NCI-H1105 (cell line): ENCODE measurements at regions not wholly inside any gene's neighbourhood (a gene's known extent, or its start where the extent isn't known, plus 50 kb on each side); places are given as distances from the start of the nearest gene placed in this dataset.

ENCODE experiments used
- DNase-seq: peaks from one replicate; lab custom pipeline; 2025; lab: John Stamatoyannopoulos, UW

DNA sequence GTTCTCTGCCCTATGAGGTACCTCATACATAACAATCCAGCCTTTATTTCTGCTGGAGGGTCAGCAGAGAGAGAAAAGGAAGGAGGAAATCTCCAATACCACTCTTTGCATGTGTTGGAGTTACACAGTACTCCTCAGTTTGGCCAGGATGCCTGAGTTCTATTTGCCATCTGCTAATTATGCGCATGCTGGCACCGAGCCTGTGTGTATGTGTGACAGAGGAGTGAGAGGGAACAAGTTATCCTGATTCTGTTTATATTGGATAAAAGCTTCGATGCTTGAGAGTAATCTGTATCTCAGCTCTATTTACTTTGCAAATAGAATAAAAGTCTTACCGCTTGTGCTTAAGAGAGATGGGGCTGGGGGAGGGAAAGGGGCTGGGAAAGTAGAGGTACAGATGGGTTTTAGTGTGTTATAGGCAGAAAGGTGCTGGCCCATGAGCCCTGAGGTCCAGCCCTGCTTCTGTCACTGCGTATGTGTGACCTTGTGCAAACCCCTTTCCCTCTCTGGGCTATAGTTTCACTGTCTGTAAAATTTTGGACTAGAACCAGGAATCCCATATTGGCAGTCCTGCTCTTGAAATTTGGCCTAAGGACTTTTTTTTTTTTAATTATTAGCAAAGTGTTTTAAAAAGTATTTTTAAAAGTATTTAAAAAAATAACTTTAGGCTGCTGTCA is 54.5 kb upstream of the PLXNA2 start:
- DNase-seq, result peak; percentile 88

GRCh38 chr1:208300084-208300770 is 56.0 kb upstream of the PLXNA2 start:
- DNase-seq, result no peak

GRCh38 chr1:208302699-208303238 is 58.6 kb upstream of the PLXNA2 start:
- DNase-seq, result no peak

- DNase-seq, result no peak
Observed at GRCh38 chr1:208303743-208304712, 59.8 kb upstream of the PLXNA2 start.

GRCh38 chr1:208308221-208308620 is 64.0 kb upstream of the PLXNA2 start:
- DNase-seq, result no peak

GRCh38 chr1:208309771-208310170 is 65.6 kb upstream of the PLXNA2 start:
- DNase-seq, result no peak

DNA sequence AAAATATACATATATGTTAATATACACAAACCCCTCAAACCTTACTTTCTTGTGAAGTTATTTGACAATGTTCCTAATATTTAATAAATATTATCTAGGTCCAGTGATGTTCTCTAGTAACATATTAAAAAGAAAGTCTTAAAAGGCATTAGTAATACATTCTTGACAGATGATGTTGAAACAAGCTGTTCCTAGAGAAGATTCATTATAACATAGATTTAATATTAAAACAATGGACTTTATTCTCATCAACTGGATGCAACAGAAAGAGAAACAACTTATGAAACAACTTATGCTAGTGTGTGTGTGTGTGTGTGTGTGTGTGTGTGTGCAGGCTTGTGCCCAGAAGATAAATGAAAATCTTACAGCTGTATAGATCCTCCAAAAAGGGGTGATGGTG is 68.5 kb upstream of the PLXNA2 start:
- DNase-seq, result no peak

- DNase-seq, result no peak
Observed at GRCh38 chr1:208314431-208314830, 70.2 kb upstream of the PLXNA2 start.

- DNase-seq, result no peak
Observed at GRCh38 chr1:208318150-208318734, 74.1 kb upstream of the PLXNA2 start.

DNA sequence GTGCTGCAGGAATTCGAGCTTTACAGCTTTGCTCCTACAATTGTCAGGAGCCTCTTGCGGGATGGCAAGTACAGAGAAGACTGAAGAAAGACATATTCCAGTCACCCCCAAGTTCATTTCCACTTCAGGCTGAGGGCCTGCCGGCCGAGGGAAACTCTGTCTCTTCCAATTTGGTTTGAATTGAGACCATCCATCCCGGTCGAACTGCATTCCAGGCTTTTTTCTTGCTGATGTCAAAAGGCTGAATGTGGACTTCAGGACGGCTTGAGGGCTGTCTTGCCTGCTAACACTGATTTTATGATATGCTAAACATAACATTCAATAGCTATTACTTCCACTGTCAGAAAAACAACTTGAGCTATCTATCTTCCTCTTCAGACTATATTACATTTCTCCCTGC is 79.8 kb upstream of the PLXNA2 start:
- no peak for DNase-seq

DNA sequence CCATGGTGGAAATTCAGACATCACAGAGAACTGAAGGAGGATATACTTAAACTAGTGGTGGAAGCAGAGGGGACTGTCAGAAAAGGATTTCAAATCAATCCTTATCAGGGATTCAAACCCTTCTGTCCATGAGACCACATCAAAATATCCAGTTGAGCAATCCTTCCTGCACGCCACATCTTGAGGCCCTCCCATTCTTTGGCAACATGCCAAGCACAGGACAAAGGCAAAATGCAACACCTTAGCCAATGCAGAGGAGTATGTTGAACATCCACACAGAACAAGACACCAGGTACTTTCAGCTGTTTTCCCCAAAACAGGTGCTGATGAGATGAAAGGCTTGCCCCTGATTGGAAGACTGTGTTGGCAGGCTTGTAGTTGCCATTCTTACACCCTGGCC is 81.8 kb upstream of the PLXNA2 start:
- DNase-seq, result no peak

GRCh38 chr1:208329300-208329699 is 85.1 kb upstream of the PLXNA2 start:
- no peak for DNase-seq

DNA sequence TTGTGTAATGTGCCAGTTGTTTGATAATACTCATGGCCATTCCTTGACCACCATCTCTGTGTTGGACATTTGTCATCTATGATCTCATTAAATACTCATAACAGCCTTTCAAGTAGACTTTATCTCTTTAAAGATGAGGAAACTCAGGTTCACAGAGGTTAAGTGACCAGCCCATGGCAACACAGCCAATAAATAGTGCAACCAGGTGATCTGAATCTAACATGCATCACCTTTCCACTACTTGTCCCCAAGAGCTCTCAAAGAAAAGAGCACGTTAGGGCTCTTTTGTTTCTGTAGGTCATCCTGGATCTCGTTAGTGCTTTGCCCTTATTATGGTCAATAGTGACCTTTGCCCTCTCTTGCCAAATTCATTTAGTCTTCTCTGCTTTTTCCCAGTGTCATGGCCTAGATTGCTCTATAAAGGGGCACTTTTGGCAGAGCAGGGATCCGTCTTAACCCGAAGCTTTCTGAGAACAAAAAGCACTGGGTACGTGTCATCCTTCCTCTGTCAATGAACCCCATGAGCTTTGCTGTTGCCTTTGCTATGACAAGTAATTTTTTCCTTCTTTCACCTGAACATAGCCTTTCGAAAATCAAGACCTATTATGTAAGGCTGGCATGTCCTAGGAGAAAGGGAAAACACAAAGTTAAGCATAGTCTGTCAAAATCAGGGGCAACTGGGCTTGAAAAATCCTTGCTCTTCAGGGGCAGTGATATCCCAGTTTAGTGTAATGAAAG is 88.0 kb upstream of the PLXNA2 start:
- no peak for DNase-seq

DNA sequence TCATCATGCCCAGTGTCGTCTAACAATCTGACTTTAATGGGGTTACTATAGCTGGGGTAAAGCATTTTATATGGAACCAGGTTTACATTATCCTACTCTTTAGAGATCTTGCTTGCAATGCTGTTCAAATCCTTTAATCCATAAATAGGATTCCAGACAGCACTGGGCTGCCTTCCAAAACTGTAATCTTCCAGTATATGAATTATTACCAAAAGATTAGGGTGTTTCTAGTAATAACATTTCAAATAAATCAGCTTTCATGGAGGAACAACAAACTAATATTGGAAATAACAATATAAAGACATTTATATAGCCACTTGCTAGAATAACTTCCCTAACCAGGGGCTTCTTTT is 88.6 kb upstream of the PLXNA2 start:
- DNase-seq, result no peak

GRCh38 chr1:208333676-208334075 is 89.5 kb upstream of the PLXNA2 start:
- DNase-seq, result no peak

- DNase-seq, result no peak
Observed at GRCh38 chr1:208335371-208336136, 91.4 kb upstream of the PLXNA2 start.

GRCh38 chr1:208336137-208336518 is 91.9 kb upstream of the PLXNA2 start:
- DNase-seq, result no peak

DNA sequence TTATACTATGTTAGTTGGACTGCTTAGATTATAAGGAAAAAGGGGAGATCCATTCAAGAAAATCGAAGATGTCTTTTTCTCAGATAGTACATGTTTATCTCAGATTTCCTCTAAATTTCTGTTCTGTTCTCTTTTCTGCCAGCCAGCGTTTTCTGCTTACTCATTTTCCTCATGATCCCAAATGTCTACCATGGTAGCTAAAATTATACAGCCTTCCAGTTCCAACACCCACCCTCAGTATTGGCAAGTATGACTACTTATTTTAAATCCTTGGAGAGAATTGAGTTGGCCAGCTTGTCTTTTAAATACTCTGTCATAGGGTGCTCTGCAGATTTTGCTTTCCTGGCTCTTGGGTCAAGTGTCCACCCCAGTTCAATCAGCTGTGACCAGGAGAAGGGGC is 95.7 kb upstream of the PLXNA2 start:
- DNase-seq, result no peak

- no peak for DNase-seq
Observed at GRCh38 chr1:208343226-208343625, 99.0 kb upstream of the PLXNA2 start.

DNA sequence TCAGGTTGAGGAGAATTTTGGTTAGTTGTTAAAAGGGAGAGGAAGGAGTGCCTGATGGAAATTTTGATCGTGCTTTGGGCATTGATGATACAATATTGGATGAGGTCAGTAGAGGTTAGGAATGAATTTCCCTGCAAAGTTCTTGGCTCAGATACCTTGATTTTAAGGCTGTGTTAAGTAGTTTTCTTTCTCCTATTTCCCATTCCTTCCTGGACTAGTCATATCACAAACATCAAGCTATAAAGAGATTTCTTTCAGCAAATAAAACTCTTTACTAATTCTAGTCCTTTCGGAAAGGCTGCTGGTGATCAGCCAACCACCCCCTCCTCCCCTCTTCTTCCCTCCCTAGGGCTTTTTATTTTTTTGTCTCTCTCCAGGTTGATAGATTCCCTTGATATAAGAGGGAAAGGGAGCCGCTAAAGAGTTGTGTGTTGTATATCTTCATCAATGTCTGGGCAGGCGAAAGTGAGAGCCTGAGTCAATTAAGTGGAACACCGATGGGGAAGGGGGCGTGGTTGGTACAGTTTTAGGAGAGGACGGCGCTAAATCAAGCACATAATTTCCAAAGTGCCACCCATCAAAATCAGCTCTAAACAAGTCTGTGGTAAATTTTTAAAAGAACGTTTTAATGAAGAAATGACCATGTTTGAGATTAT is 100.1 kb upstream of the PLXNA2 start:
- no peak for DNase-seq
